PC-9 (cell line): ENCODE measurements at regions not wholly inside any gene's neighbourhood (a gene's known extent, or its start where the extent isn't known, plus 50 kb on each side); places are given as distances from the start of the nearest gene placed in this dataset.

Experiments
- CTCF ChIP-seq: fragments of 200-600 bp; sonication (generic); conservative IDR thresholded peaks from 2 replicates; pipeline ENCODE4 v1.6.1; 2017; ENCODE audit warnings: mixed run types, antibody characterized with exemption, mild to moderate bottlenecking, moderate library complexity
- EZH2 ChIP-seq: fragments of 200-600 bp; sonication (generic); IDR thresholded peaks from 2 replicates; pipeline ENCODE4 v1.8.0; 2017; ENCODE audit warnings: antibody characterized with exemption, low read depth

- TF ChIP-seq CTCF (no peak), EZH2 (no peak)
Observed at GRCh38 chr16:9186061-9186460, 94.6 kb downstream of the HAPSTR1 start.
